ENCODE measurements at regions not wholly inside any gene's neighbourhood (a gene's known extent, or its start where the extent isn't known, plus 50 kb on each side); places are given as distances from the start of the nearest gene placed in this dataset.
A peak's percentile ranks its signal among the peaks of the same experiment; 100 is the strongest.

DNA sequence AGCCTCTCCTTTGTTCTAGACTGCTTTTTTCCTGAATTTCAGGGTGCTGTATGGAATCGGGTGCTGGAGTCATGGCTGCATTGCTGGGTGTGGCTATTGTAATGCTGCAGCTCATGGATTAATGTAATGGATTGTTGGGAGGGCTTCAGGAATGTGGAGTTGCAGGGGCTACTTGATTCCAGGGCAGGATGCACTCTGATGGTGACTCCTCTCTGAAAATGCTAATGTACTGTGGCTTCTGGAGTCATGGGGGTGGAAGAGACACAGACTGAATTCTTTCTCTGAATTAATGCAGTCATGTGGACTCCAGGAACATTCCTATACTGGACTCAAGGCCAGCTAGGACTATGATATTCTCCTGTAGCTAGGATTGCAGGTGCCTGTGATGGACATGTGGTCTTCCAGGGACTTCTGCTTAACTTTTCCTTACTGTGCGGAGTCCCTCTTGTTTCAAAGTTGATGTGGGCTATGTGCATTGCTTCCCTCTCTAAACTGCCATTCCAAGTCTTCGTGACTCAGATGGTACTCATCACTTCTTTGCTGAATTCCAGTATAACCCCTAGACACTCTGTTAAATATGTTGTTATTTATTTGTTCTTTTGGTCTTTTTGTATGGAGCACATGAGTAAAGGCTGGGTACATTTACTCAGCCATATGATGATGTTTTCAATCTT lies 396.2 kb downstream of the KCTD16 start:
- DNase-seq (no peak), ATAC-seq (ENCODE audit: insufficient read depth, low FRiP score) (no peak)
- Histone ChIP-seq H3K9ac (ENCODE audit: insufficient read depth in 1 of 2, low read length in 2 of 2) (no peak overlapping the region), H3K4me1 (ENCODE audit: control insufficient read depth in 5 of 5, insufficient read depth in 5 of 5, low read length in 5 of 5) (peaks cover 0 to 4% (median 0%) of the 10 kb centered on the region in 5 donors), H3K4me3 (no peak overlapping the region), H3K27ac (ENCODE audit: low read depth in 1 of 2, low read length in 1 of 2) (no peak overlapping the region), H3K27me3 (ENCODE audit: control insufficient read depth in 3 of 3, insufficient read depth in 3 of 3, low read length in 2 of 3) (no peaks in the 10 kb centered on the region), H3K9me3 (ENCODE audit: control insufficient read depth in 4 of 4, insufficient read depth in 3 of 4, low read length in 3 of 4) (peaks cover 0 to 15% (median 9%) of the 10 kb centered on the region in 4 donors), H3K36me3 (ENCODE audit: control insufficient read depth in 4 of 4, insufficient read depth in 4 of 4, low read length in 4 of 4) (no peaks in the 10 kb centered on the region)
- TF ChIP-seq, protein P1, sequence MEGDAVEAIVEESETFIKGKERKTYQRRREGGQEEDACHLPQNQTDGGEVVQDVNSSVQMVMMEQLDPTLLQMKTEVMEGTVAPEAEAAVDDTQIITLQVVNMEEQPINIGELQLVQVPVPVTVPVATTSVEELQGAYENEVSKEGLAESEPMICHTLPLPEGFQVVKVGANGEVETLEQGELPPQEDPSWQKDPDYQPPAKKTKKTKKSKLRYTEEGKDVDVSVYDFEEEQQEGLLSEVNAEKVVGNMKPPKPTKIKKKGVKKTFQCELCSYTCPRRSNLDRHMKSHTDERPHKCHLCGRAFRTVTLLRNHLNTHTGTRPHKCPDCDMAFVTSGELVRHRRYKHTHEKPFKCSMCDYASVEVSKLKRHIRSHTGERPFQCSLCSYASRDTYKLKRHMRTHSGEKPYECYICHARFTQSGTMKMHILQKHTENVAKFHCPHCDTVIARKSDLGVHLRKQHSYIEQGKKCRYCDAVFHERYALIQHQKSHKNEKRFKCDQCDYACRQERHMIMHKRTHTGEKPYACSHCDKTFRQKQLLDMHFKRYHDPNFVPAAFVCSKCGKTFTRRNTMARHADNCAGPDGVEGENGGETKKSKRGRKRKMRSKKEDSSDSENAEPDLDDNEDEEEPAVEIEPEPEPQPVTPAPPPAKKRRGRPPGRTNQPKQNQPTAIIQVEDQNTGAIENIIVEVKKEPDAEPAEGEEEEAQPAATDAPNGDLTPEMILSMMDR (IDR thresholded peaks at IDR 0.05; ENCODE audit: control extremely low read depth, extremely low read depth): no peak
- WGBS, 2 donors: 77 to 79% methylated on average over 3 of the region's 3 CpGs

DNA sequence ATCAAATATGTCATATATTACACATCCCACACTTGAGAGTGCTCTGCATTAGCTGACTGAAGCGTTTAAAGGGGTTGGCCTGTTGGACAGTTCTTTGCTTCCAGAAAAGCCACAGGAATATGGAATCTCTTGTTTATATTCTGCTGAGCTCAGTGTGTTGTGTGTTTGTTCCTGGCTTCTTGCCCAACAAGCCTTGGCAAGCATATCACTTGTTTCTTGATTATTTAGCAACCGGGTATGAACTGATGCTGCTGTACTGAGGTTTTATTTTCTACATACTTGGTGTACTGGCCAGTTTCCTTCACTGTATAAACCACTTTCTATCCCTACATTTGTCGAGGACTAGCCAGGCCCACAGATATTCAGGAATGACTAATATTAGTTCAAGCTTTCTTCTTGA lies 378.9 kb downstream of the KCTD16 start:
- ATAC-seq (ENCODE audit: insufficient read depth, low FRiP score): peak; percentile 58
- no peak overlapping the region for H3K27ac ChIP-seq (ENCODE audit: low read depth in 1 of 2, low read length in 1 of 2)
- H3K4me3 ChIP-seq: no peak overlapping the region
- H3K9me3 ChIP-seq (ENCODE audit: control insufficient read depth in 4 of 4, insufficient read depth in 3 of 4, low read length in 3 of 4): no peaks in the 10 kb centered on the region
- H3K4me1 ChIP-seq (ENCODE audit: control insufficient read depth in 5 of 5, insufficient read depth in 5 of 5, low read length in 5 of 5): peaks cover 0 to 11% (median 4%) of the 10 kb centered on the region in 5 donors
- WGBS, 2 donors: 49 to 68% methylated on average over 3 of the region's 3 CpGs
- no peaks in the 10 kb centered on the region for H3K27me3 ChIP-seq (ENCODE audit: control insufficient read depth in 3 of 3, insufficient read depth in 3 of 3, low read length in 2 of 3)
- DNase-seq: peak; percentile 94 to 99 (median 99)
- TF ChIP-seq, protein P1 (IDR thresholded peaks at IDR 0.05; ENCODE audit: control extremely low read depth, extremely low read depth): no peak
- H3K9ac ChIP-seq (ENCODE audit: insufficient read depth in 1 of 2, low read length in 2 of 2): no peak overlapping the region
- H3K36me3 ChIP-seq (ENCODE audit: control insufficient read depth in 4 of 4, insufficient read depth in 4 of 4, low read length in 4 of 4): no peaks in the 10 kb centered on the region

DNA sequence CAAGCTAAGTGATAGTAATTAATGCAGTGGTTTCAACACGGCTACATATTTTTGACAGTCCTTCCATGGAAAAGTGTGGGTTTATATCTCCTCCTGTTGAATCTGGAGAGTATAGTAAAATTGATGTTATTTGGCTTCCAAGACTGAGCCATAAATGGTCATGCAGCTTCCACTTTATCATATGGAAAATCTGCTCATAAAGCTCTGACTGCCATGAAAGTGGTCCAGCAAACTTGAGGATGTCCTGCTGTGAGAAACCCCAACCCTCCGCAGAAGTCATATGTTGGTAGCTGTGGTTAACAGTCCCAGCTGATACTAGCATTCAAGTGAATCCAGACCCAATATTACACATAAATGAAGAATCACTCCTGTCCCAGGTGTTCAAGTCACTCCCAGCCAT lies 378.3 kb downstream of the KCTD16 start:
- TF ChIP-seq, protein P1 (IDR thresholded peaks at IDR 0.05; ENCODE audit: control extremely low read depth, extremely low read depth): no peak
- peaks cover 0 to 11% (median 4%) of the 10 kb centered on the region in 5 donors for H3K4me1 ChIP-seq (ENCODE audit: control insufficient read depth in 5 of 5, insufficient read depth in 5 of 5, low read length in 5 of 5)
- DNase-seq (peak; percentile 49 to 91 (median 79)), ATAC-seq (ENCODE audit: insufficient read depth, low FRiP score) (no peak)
- no peaks in the 10 kb centered on the region for H3K36me3 ChIP-seq (ENCODE audit: control insufficient read depth in 4 of 4, insufficient read depth in 4 of 4, low read length in 4 of 4)
- 61 to 85% methylated on average over 2 of the region's 2 CpGs for WGBS, 2 donors
- no peaks in the 10 kb centered on the region for H3K27me3 ChIP-seq (ENCODE audit: control insufficient read depth in 3 of 3, insufficient read depth in 3 of 3, low read length in 2 of 3)
- no peak overlapping the region for H3K4me3 ChIP-seq
- H3K9me3 ChIP-seq (ENCODE audit: control insufficient read depth in 4 of 4, insufficient read depth in 3 of 4, low read length in 3 of 4): no peaks in the 10 kb centered on the region
- no peak overlapping the region for H3K27ac ChIP-seq (ENCODE audit: low read depth in 1 of 2, low read length in 1 of 2)
- no peak overlapping the region for H3K9ac ChIP-seq (ENCODE audit: insufficient read depth in 1 of 2, low read length in 2 of 2)

DNA sequence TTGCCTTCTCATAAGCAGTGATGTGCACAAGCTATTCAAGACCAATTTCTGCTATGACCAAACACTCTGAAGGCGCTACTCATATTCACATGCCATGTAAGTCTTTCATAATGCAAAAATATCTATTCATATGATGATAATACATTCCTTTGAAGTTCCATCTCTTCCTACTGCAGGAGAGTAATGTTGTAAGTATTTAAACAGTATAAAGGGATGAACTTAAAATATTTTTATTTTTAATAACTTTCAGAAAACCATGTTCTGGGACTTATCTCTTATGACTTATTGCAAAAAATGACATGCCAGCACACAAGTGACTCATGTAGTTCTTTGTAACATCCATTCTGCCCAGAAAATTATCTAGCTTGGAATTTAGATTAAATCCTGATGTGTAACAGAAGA lies 376.4 kb downstream of the KCTD16 start:
- no peaks in the 10 kb centered on the region for H3K27me3 ChIP-seq (ENCODE audit: control insufficient read depth in 3 of 3, insufficient read depth in 3 of 3, low read length in 2 of 3)
- DNase-seq: no peak
- TF ChIP-seq, protein P1 (IDR thresholded peaks at IDR 0.05; ENCODE audit: control extremely low read depth, extremely low read depth): no peak
- no peaks in the 10 kb centered on the region for H3K36me3 ChIP-seq (ENCODE audit: control insufficient read depth in 4 of 4, insufficient read depth in 4 of 4, low read length in 4 of 4)
- H3K27ac ChIP-seq (ENCODE audit: low read depth in 1 of 2, low read length in 1 of 2): no peak overlapping the region
- peaks cover 0 to 11% (median 4%) of the 10 kb centered on the region in 5 donors for H3K4me1 ChIP-seq (ENCODE audit: control insufficient read depth in 5 of 5, insufficient read depth in 5 of 5, low read length in 5 of 5)
- no peak overlapping the region for H3K9ac ChIP-seq (ENCODE audit: insufficient read depth in 1 of 2, low read length in 2 of 2)
- 82 to 89% methylated on average over 1 of the region's 1 CpG for WGBS, 2 donors
- no peak for ATAC-seq (ENCODE audit: insufficient read depth, low FRiP score)
- H3K4me3 ChIP-seq: no peak overlapping the region
- H3K9me3 ChIP-seq (ENCODE audit: control insufficient read depth in 4 of 4, insufficient read depth in 3 of 4, low read length in 3 of 4): no peaks in the 10 kb centered on the region

Data from lung (tissue), 11 donors.